ENCODE measurements at regions not wholly inside any gene's neighbourhood (a gene's known extent, or its start where the extent isn't known, plus 50 kb on each side); places are given as distances from the start of the nearest gene placed in this dataset.

- TF ChIP-seq, protein P1, sequence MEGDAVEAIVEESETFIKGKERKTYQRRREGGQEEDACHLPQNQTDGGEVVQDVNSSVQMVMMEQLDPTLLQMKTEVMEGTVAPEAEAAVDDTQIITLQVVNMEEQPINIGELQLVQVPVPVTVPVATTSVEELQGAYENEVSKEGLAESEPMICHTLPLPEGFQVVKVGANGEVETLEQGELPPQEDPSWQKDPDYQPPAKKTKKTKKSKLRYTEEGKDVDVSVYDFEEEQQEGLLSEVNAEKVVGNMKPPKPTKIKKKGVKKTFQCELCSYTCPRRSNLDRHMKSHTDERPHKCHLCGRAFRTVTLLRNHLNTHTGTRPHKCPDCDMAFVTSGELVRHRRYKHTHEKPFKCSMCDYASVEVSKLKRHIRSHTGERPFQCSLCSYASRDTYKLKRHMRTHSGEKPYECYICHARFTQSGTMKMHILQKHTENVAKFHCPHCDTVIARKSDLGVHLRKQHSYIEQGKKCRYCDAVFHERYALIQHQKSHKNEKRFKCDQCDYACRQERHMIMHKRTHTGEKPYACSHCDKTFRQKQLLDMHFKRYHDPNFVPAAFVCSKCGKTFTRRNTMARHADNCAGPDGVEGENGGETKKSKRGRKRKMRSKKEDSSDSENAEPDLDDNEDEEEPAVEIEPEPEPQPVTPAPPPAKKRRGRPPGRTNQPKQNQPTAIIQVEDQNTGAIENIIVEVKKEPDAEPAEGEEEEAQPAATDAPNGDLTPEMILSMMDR (IDR thresholded peaks at IDR 0.05) = no peak
- TF ChIP-seq POLR2A (IDR thresholded peaks at IDR 0.05) = no peak
Measured at GRCh38 chr2:34371711-34372110, 772.6 kb upstream of the FAM98A start.

All from right lobe of liver (tissue), 4 donors.